ENCODE measurements at regions not wholly inside any gene's neighbourhood (a gene's known extent, or its start where the extent isn't known, plus 50 kb on each side); places are given as distances from the start of the nearest gene placed in this dataset.
"Not testable (repeated sequence)": the region's sequence is repeated elsewhere in the genome, so short reads cannot be mapped to it uniquely, and the experiment has no call there.

- Mint-ChIP-seq H3K27me3 (no peaks in the 10 kb centered on the region), H3K36me3 (no peaks in the 10 kb centered on the region), H3K4me1 (peaks cover 8% of the 10 kb centered on the region), H3K27ac (no peak overlapping the region), H3K4me3 (no peak overlapping the region), H3K9me3 (ENCODE audit: low read depth) (peaks cover 4% of the 10 kb centered on the region)
- no peak for DNase-seq
- CTCF ChIA-PET, result no interaction called here
- peak; percentile 39 for ATAC-seq
These were observed 144.8 kb upstream of the PIK3R1 start for GRCh38 chr5:68070591-68071281.

DNA sequence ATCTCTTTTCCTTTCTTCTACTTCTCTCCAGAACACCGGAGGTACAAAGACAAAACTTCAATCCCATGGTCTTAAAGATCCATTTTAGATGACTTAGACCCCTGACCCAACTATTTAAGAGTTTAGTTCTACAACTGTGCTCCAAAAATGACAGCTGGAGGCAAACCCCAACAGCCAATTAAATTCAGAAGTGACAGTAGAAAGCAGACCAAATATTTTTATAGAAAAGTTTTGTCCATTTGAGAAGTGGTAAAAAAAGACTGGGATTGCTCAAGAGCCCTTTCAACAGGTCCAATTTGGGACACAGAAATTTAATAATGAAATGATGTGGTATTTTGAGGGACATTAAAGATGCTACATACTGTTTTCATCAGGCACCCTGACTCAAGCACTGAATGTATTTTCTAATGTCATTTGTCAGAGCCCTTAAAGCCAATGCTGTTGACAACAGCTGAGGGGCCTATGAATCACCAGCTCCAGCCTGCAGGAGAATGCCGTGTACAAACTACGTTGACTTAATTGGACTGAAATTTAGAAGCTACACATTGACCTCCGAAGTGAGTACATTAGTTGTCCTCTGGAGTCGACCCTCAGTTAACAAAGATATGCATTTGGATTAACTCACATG lies 147.5 kb upstream of the PIK3R1 start:
- Mint-ChIP-seq H3K36me3 (no peaks in the 10 kb centered on the region), H3K27me3 (no peaks in the 10 kb centered on the region), H3K27ac (no peak overlapping the region), H3K4me3 (no peak overlapping the region), H3K9me3 (ENCODE audit: low read depth) (peaks cover 4% of the 10 kb centered on the region), H3K4me1 (peaks cover 8% of the 10 kb centered on the region)
- no peak for ATAC-seq
- no peak for DNase-seq
- CTCF ChIA-PET, result no interaction called here

DNA sequence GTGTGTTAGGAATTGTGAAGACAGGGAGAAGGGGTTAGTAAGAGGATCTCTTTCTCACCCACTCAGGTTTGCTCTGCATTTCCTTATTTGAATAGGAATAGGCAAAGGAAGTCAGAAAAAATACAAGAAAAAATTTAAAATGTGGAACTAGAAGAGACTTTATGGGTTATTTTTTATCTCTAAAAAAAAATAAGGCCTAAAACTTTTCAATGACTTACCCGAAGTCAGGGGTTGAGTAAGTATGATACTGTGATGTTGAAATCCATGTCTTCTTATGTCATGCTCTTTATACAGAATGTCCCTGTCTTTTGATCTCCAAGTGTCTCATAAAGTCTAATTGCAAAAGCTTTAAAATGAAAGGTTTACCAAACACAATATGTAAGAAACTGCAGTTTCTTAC lies 148.3 kb upstream of the PIK3R1 start:
- H3K4me3 Mint-ChIP-seq, result no peak overlapping the region
- H3K36me3 Mint-ChIP-seq, result no peaks in the 10 kb centered on the region
- H3K9me3 Mint-ChIP-seq (ENCODE audit: low read depth), result peaks cover 7% of the 10 kb centered on the region
- peaks cover 5% of the 10 kb centered on the region for H3K27me3 Mint-ChIP-seq
- ATAC-seq, result no peak
- H3K4me1 Mint-ChIP-seq, result peaks cover 8% of the 10 kb centered on the region
- no peak overlapping the region for H3K27ac Mint-ChIP-seq
- CTCF ChIA-PET, result no interaction called here
- no peak for DNase-seq

GRCh38 chr5:68066277-68066955 lies 149.1 kb upstream of the PIK3R1 start:
- H3K27me3 Mint-ChIP-seq, result peaks cover 6% of the 10 kb centered on the region
- no peaks in the 10 kb centered on the region for H3K36me3 Mint-ChIP-seq
- H3K9me3 Mint-ChIP-seq (ENCODE audit: low read depth), result peaks cover 7% of the 10 kb centered on the region
- no peak overlapping the region for H3K27ac Mint-ChIP-seq
- no peak for ATAC-seq
- no peak overlapping the region for H3K4me3 Mint-ChIP-seq
- CTCF ChIA-PET, result no interaction called here
- no peak for DNase-seq
- H3K4me1 Mint-ChIP-seq, result peaks cover 4% of the 10 kb centered on the region

- DNase-seq; H3K4me1 Mint-ChIP-seq; ATAC-seq; H3K9me3 Mint-ChIP-seq (ENCODE audit: low read depth); H3K27ac Mint-ChIP-seq; H3K36me3 Mint-ChIP-seq; CTCF ChIA-PET; H3K4me3 Mint-ChIP-seq: not testable (repeated sequence)
- H3K27me3 Mint-ChIP-seq, result peaks cover 12% of the 10 kb centered on the region
These were observed 150.2 kb upstream of the PIK3R1 start for GRCh38 chr5:68065321-68065720.

DNA sequence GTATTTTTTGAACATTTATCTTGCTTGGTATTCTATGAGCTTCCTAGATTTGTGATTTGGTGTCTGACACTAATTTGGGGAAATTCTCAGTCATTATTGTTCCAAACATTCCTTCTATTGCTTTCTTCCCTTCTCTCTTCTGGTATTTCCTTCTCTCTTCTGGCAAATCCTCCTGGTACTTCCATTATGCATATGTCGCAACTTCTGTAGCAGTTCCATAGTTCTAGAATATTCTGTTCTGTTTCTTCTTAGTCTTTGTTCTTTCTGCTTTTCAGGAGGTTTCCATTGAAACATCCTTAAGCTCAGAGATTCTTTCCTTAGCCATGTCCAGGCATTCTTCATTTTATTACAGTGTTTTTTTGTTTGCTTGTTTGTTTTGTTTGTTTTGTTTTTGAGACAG lies 155.2 kb upstream of the PIK3R1 start:
- H3K27ac Mint-ChIP-seq, result no peak overlapping the region
- peaks cover 3% of the 10 kb centered on the region for H3K9me3 Mint-ChIP-seq (ENCODE audit: low read depth)
- H3K36me3 Mint-ChIP-seq, result no peaks in the 10 kb centered on the region
- H3K4me1 Mint-ChIP-seq, result no peaks in the 10 kb centered on the region
- H3K4me3 Mint-ChIP-seq, result no peak overlapping the region
- H3K27me3 Mint-ChIP-seq, result peaks cover 12% of the 10 kb centered on the region
- CTCF ChIA-PET, result no interaction called here
- DNase-seq (no peak), ATAC-seq (no peak)

DNA sequence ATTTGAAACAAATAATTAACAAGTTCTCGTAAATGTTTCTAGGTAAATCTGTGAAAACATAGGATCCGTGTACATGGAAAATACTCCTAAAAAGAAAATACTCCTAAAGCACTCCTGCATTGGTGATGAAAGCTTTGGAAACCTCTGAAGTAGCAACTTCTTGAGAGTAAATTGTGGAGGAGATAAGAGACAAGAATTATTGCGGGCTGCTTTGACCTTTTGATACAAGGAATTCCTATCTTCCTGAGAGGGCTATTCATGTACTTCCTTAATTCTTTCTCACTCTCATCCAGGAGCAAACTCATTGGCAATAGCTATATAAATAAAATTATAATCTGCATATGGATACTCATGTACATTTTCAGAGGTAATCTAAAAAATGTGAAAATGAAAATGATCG lies 158.4 kb upstream of the PIK3R1 start:
- H3K27me3 Mint-ChIP-seq, result peaks cover 9% of the 10 kb centered on the region
- H3K9me3 Mint-ChIP-seq (ENCODE audit: low read depth), result no peaks in the 10 kb centered on the region
- H3K4me1 Mint-ChIP-seq, result no peaks in the 10 kb centered on the region
- no peaks in the 10 kb centered on the region for H3K36me3 Mint-ChIP-seq
- no peak overlapping the region for H3K4me3 Mint-ChIP-seq
- DNase-seq (no peak), ATAC-seq (no peak)
- CTCF ChIA-PET, result no interaction called here
- no peak overlapping the region for H3K27ac Mint-ChIP-seq

DNA sequence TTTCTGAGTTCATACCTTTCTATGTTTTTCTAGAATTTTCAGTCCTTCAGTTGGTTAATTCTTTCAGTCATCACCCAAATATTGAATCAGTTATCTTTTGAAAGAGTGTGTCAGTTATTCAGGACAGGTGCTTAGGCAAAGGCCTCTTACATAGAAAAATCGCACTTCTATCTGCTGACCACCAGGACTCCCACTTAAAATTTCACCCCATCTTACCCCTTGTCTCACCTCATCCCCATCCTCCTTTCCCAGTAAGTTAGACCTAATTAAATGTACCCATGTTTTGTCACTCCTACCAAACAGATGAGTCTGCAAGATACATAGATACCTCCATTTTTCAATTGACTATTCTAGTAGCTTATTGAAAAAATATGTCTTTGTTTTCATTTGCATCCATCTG lies 159.9 kb upstream of the PIK3R1 start:
- CTCF ChIA-PET, result interaction anchor here (0.5 kb wide), 1 partner anchor 90 kb away, joined by 3 read pairs; no protein-coding TSS in a partner anchor
- no peaks in the 10 kb centered on the region for H3K4me1 Mint-ChIP-seq
- ATAC-seq, result no peak
- H3K4me3 Mint-ChIP-seq, result no peak overlapping the region
- DNase-seq, result no peak
- H3K9me3 Mint-ChIP-seq (ENCODE audit: low read depth), result no peaks in the 10 kb centered on the region
- H3K36me3 Mint-ChIP-seq, result no peaks in the 10 kb centered on the region
- no peak overlapping the region for H3K27ac Mint-ChIP-seq
- peaks cover 13% of the 10 kb centered on the region for H3K27me3 Mint-ChIP-seq

GRCh38 chr5:68054638-68055037 lies 160.9 kb upstream of the PIK3R1 start:
- no peak for ATAC-seq
- DNase-seq, result no peak
- CTCF ChIA-PET, result no interaction called here

DNA sequence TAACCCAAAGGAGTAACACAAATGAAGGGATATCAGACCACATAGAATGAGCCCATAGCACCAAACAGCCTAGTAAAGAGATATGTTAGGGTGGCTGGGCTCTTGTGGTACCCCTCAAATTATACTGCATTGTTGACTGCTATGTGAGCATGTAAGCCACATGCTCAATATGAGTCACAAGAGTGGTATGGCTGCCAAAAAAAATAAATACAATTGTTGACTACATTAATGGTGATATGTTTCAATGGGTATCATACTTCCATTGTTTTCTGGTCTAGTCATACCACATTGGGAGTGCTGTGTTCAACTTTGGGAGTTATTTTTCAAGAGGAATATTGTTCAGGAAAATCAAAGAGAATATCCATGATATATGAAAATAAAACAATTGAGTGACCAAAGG lies 162.4 kb upstream of the PIK3R1 start:
- Mint-ChIP-seq H3K4me3 (no peak overlapping the region), H3K36me3 (no peaks in the 10 kb centered on the region), H3K27me3 (peaks cover 11% of the 10 kb centered on the region), H3K9me3 (ENCODE audit: low read depth) (peaks cover 5% of the 10 kb centered on the region), H3K27ac (no peak overlapping the region), H3K4me1 (no peaks in the 10 kb centered on the region)
- CTCF ChIA-PET, result no interaction called here
- no peak for ATAC-seq
- DNase-seq, result no peak

More at GRCh38 chr5:68054638-68055037, 160.9 kb upstream of the PIK3R1 start:
- H3K27ac Mint-ChIP-seq, result no peak overlapping the region
- H3K4me1 Mint-ChIP-seq, result no peaks in the 10 kb centered on the region
- no peaks in the 10 kb centered on the region for H3K9me3 Mint-ChIP-seq (ENCODE audit: low read depth)
- H3K27me3 Mint-ChIP-seq, result peaks cover 11% of the 10 kb centered on the region
- H3K36me3 Mint-ChIP-seq, result no peaks in the 10 kb centered on the region
- no peak overlapping the region for H3K4me3 Mint-ChIP-seq

DNA sequence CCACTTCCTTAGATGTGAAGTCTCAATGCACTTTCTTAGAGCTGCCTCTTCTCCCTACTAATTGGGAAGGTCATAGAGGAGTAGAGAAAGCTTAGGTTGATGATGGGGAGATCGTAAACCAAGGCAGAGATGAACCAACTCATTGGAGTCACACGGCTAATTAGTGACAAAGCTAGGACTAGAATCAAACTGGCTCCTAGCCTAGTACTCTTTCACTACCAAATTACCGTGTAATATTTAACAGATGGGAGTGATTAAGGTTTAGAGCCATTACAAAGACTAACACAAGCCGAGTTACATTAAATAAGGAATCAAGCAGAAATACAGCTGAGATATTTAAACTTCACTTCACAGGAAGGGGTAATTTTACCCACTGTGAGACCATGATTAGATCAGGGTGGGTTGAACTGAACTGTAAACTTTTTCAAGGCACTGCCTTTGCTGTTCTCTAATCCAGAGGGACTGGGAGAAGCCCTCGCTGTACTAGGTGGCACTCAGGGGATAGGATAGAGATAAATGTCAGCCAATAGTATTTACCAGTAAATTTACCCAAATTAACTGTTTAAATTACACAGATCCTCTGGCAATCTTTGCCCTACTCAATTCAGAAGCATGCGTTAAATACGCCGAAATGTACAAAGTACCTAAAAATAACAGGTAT lies 166.4 kb upstream of the PIK3R1 start:
- CTCF ChIA-PET, result no interaction called here
- H3K27me3 Mint-ChIP-seq, result peaks cover 11% of the 10 kb centered on the region
- no peak overlapping the region for H3K27ac Mint-ChIP-seq
- peaks cover 7% of the 10 kb centered on the region for H3K9me3 Mint-ChIP-seq (ENCODE audit: low read depth)
- DNase-seq, result no peak
- H3K36me3 Mint-ChIP-seq, result no peaks in the 10 kb centered on the region
- no peak for ATAC-seq
- no peak overlapping the region for H3K4me3 Mint-ChIP-seq
- H3K4me1 Mint-ChIP-seq, result no peaks in the 10 kb centered on the region

- Mint-ChIP-seq H3K27ac (no peak overlapping the region), H3K36me3 (no peaks in the 10 kb centered on the region), H3K4me3 (no peak overlapping the region), H3K9me3 (ENCODE audit: low read depth) (peaks cover 7% of the 10 kb centered on the region), H3K4me1 (no peaks in the 10 kb centered on the region), H3K27me3 (peaks cover 11% of the 10 kb centered on the region)
- DNase-seq, result no peak
- CTCF ChIA-PET, result no interaction called here
- ATAC-seq, result no peak
These were observed 167.0 kb upstream of the PIK3R1 start for GRCh38 chr5:68048516-68048915.

GRCh38 chr5:68048054-68048453 lies 167.5 kb upstream of the PIK3R1 start:
- H3K4me1 Mint-ChIP-seq; H3K36me3 Mint-ChIP-seq; H3K27ac Mint-ChIP-seq; H3K9me3 Mint-ChIP-seq (ENCODE audit: low read depth); CTCF ChIA-PET; ATAC-seq; H3K4me3 Mint-ChIP-seq; DNase-seq: not testable (repeated sequence)
- H3K27me3 Mint-ChIP-seq, result peaks cover 11% of the 10 kb centered on the region

GRCh38 chr5:68047035-68047434 lies 168.5 kb upstream of the PIK3R1 start:
- H3K27me3 Mint-ChIP-seq, result peaks cover 6% of the 10 kb centered on the region
- CTCF ChIA-PET, result no interaction called here
- no peak overlapping the region for H3K4me3 Mint-ChIP-seq
- H3K9me3 Mint-ChIP-seq (ENCODE audit: low read depth), result peaks cover 7% of the 10 kb centered on the region
- no peak for ATAC-seq
- no peaks in the 10 kb centered on the region for H3K36me3 Mint-ChIP-seq
- no peaks in the 10 kb centered on the region for H3K4me1 Mint-ChIP-seq
- no peak overlapping the region for H3K27ac Mint-ChIP-seq
- no peak for DNase-seq

Data from activated CD8-positive, alpha-beta memory T cell treated with anti-CD3 and anti-CD28 coated beads, Interleukin-2, amount 10 ng/mL, durations not matched to agents 7 days and 5 days (primary cell).